A549 (cell line): ENCODE measurements at regions not wholly inside any gene's neighbourhood (a gene's known extent, or its start where the extent isn't known, plus 50 kb on each side); places are given as distances from the start of the nearest gene placed in this dataset.

Source experiments
- BHLHE40 ChIP-seq: IDR thresholded peaks from 2 replicates; pipeline ENCODE4 v1.6.1; 2012; ENCODE audit warnings: low read depth, low read length, inconsistent platforms
- CTCF ChIP-seq: fragments of >200 bp; sonication (Bioruptor Twin); formaldehyde crosslinking; IDR thresholded peaks from 3 replicates; pipeline ENCODE4 v1.5.1; 2016
- HDAC2 ChIP-seq: fragments of 200-600 bp; sonication (generic); IDR thresholded peaks from 2 replicates; pipeline ENCODE4 v1.6.1; 2016
- NR3C1 ChIP-seq: fragments of >200 bp; sonication (Bioruptor Twin); formaldehyde crosslinking; IDR thresholded peaks from 3 replicates; pipeline ENCODE4 v1.6.1; 2017
- PHF8 ChIP-seq: fragments of 200-600 bp; sonication (generic); IDR thresholded peaks from 2 replicates; pipeline ENCODE4 v1.6.1; 2016; ENCODE audit warnings: low read depth, mild to moderate bottlenecking, antibody characterized with exemption, moderate library complexity, borderline replicate concordance
- POLR2A ChIP-seq: IDR thresholded peaks from 2 replicates; pipeline ENCODE4 v1.6.1; 2012; ENCODE audit warnings: mild to moderate bottlenecking, low read length
- ZNF302 ChIP-seq: fragments of 250-450 bp; sonication (Bioruptor Pico); IDR thresholded peaks from 2 replicates; pipeline ENCODE4 v1.9.0; 2021; ENCODE audit warnings: inconsistent platforms, mild to moderate bottlenecking, moderate library complexity

GRCh38 chr2:196533772-196534397 is 105.6 kb upstream of the CCDC150 start:
- no peak for TF ChIP-seq HDAC2
- TF ChIP-seq POLR2A: no peak
- TF ChIP-seq ZNF302: no peak
- no peak for TF ChIP-seq NR3C1
- TF ChIP-seq PHF8: no peak
- TF ChIP-seq CTCF: no peak
- TF ChIP-seq BHLHE40: no peak
